GM12872 (cell line): ENCODE measurements at regions not wholly inside any gene's neighbourhood (a gene's known extent, or its start where the extent isn't known, plus 50 kb on each side); places are given as distances from the start of the nearest gene placed in this dataset.

ENCODE experiments used
- CTCF ChIP-seq: IDR thresholded peaks from 3 replicates; pipeline ENCODE4 v1.5.1; 2011; ENCODE audit warnings: low read depth, mild to moderate bottlenecking, low read length, moderate library complexity; ENCODE audit not compliant: insufficient read depth

- TF ChIP-seq CTCF, result no peak
Measured at GRCh38 chr4:106494066-106494465, 125.5 kb upstream of the GIMD1 start.

GRCh38 chr4:106493086-106493485 is 124.5 kb upstream of the GIMD1 start:
- no peak for TF ChIP-seq CTCF

GRCh38 chr4:106486533-106486932 is 118.0 kb upstream of the GIMD1 start:
- no peak for TF ChIP-seq CTCF

- no peak for TF ChIP-seq CTCF
Measured at GRCh38 chr4:106481801-106482200, 113.2 kb upstream of the GIMD1 start.

- no peak for TF ChIP-seq CTCF
Measured at GRCh38 chr4:106478152-106478551, 109.6 kb upstream of the GIMD1 start.

GRCh38 chr4:106476741-106477140 is 108.2 kb upstream of the GIMD1 start:
- no peak for TF ChIP-seq CTCF

GRCh38 chr4:106473515-106473914 is 104.9 kb upstream of the GIMD1 start:
- TF ChIP-seq CTCF, result no peak

- no peak for TF ChIP-seq CTCF
Measured at GRCh38 chr4:106471151-106471550, 102.6 kb upstream of the GIMD1 start.
